GM23248 (cell line): ENCODE measurements at regions not wholly inside any gene's neighbourhood (a gene's known extent, or its start where the extent isn't known, plus 50 kb on each side); places are given as distances from the start of the nearest gene placed in this dataset.

Source experiments
- EZH2 ChIP-seq: fragments of 200-600 bp; sonication (generic); IDR thresholded peaks from 2 replicates; pipeline ENCODE4 v1.6.1; 2018; ENCODE audit warnings: antibody characterized with exemption, mild to moderate bottlenecking; ENCODE audit not compliant: insufficient read depth, poor library complexity, severe bottlenecking
- EZH2phosphoT487 ChIP-seq: fragments of 200-600 bp; sonication (generic); IDR thresholded peaks from 2 replicates; pipeline ENCODE4 v1.6.1; 2018; ENCODE audit warnings: antibody characterized with exemption, moderate library complexity, mild to moderate bottlenecking, low read depth; ENCODE audit not compliant: insufficient read depth

DNA sequence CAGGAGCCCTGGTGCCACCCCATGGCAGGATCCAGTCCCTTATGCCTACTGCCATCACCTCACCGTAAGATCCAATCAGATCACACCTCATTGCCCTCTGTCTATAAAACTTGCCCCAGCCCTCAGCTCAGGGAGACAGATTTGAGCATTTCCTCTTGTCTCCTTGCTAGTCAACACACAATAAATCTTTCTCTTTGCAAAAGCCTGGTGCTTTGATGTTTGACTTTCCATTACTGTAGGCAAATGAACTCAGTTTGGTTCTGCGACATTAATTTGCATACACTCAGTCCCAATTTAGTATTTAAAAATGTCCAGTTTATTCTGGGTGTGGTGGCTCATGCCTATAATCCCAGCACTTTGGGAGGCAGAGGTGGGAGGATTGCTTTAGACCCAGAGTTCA is 188.4 kb downstream of the AEBP2 start:
- TF ChIP-seq EZH2 (no peak), EZH2phosphoT487 (no peak)
